ENCODE measurements at regions not wholly inside any gene's neighbourhood (a gene's known extent, or its start where the extent isn't known, plus 50 kb on each side); places are given as distances from the start of the nearest gene placed in this dataset.

DNA sequence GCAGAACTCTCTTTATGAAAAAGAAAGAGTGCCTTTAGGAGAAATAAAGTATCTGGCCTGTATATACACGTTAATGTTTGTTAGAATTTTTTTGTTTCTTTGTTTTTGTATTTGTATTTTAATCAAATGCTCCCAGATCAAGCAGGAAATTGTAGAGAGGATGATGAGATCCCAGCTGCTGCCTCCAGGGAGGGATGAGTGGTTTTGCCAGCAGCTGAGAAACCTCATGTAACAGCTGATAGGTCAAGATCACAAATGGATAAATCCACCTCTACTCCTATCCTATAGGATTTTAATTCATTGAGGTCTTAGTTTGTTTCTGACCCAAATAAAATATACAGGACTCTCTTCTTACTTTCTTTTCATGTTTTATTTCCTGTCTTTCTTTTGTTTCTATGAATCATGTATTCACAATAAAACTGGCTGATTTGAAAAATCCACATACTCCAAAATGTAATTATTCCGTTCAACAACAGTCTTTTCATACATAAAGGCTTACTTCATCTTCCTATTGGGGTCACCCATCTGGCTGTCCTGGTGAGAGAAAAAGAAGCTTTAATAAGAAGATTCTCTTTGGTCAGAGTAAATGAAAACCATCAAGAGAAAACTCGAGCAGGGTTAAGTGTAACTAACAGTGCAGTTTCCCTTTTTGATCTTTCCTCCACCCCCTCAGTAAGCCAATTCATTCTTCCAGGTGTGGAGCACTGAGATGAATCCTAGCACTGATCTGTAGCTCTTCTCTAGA is 129.3 kb upstream of the PLPPR5 start:
- peak in 1 of 2 donors; percentile 24 for DNase-seq (ENCODE audit: low read depth in 2 of 2)
- Histone ChIP-seq H3K9me3 (ENCODE audit: control insufficient read depth, insufficient read depth, low read depth, low read length) (no peaks in the 10 kb centered on the region), H3K36me3 (ENCODE audit: control insufficient read depth, insufficient read depth, low read length) (no peaks in the 10 kb centered on the region), H3K4me3 (replicated peaks in 1 of 4; ENCODE audit: control extremely low read depth in 1 of 4, insufficient read depth in 1 of 4, low read depth in 3 of 4, low read length in 4 of 4) (no peak overlapping the region), H2AFZ (ENCODE audit: low read length) (no peak overlapping the region), H3K4me2 (ENCODE audit: extremely low read depth, insufficient read depth, low read length) (no peak overlapping the region), H3K27ac (ENCODE audit: insufficient read depth, low read length) (no peak overlapping the region), H4K20me1 (ENCODE audit: control insufficient read depth, extremely low read depth, insufficient read depth, low read length) (no peaks in the 10 kb centered on the region), H3K27me3 (ENCODE audit: control insufficient read depth, insufficient read depth, low read length) (no peaks in the 10 kb centered on the region), H3K79me2 (ENCODE audit: control insufficient read depth, insufficient read depth, low read length) (no peaks in the 10 kb centered on the region), H3K9ac (ENCODE audit: insufficient read depth, low read length) (no peak overlapping the region), H3K4me1 (ENCODE audit: control insufficient read depth, extremely low read depth, insufficient read depth, low read length) (no peaks in the 10 kb centered on the region)
- TF ChIP-seq, protein P1, sequence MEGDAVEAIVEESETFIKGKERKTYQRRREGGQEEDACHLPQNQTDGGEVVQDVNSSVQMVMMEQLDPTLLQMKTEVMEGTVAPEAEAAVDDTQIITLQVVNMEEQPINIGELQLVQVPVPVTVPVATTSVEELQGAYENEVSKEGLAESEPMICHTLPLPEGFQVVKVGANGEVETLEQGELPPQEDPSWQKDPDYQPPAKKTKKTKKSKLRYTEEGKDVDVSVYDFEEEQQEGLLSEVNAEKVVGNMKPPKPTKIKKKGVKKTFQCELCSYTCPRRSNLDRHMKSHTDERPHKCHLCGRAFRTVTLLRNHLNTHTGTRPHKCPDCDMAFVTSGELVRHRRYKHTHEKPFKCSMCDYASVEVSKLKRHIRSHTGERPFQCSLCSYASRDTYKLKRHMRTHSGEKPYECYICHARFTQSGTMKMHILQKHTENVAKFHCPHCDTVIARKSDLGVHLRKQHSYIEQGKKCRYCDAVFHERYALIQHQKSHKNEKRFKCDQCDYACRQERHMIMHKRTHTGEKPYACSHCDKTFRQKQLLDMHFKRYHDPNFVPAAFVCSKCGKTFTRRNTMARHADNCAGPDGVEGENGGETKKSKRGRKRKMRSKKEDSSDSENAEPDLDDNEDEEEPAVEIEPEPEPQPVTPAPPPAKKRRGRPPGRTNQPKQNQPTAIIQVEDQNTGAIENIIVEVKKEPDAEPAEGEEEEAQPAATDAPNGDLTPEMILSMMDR (conservative IDR thresholded peaks at IDR 0.05 in 1 of 2, IDR thresholded peaks at IDR 0.05 in 1 of 2; ENCODE audit: low read depth in 1 of 2, low read length in 2 of 2): no peak
- TF ChIP-seq EZH2 (IDR thresholded peaks at IDR 0.05; ENCODE audit: low read length, missing control alignments): no peak

DNA sequence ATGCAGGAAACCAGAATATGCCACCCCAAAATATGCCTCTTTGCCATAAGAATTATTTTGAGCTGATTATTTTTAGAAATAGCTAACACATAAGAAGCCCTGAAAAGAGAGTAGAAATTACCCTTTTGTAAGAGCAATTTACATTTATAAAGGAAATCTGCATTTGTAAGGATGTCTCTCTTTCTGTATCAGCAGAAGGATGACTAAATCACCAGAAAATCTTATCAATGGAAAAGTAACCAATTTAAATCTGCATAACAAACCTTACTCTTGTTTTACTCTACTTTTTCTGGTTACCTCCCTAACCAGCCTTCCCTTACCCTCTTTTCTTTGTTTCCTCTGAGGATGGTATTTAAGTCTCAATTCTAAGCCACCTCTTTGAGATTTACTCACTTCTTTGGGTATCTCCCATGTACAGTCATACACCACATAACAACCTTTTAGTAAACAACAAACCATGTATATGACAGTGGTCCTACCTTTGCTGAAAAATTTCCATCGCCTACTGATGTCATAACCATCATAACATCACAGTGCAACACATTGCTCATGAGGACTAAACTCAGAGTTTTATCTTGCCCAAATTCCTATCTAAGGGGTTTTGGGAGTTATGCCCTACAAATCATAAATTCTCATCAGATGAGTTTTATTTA is 126.6 kb upstream of the PLPPR4 start:
- no peaks in the 10 kb centered on the region for H3K9me3 ChIP-seq (ENCODE audit: control insufficient read depth, insufficient read depth, low read depth, low read length)
- H4K20me1 ChIP-seq (ENCODE audit: control insufficient read depth, extremely low read depth, insufficient read depth, low read length): no peaks in the 10 kb centered on the region
- no peak overlapping the region for H3K4me2 ChIP-seq (ENCODE audit: extremely low read depth, insufficient read depth, low read length)
- no peak for DNase-seq (ENCODE audit: low read depth in 2 of 2)
- H3K4me1 ChIP-seq (ENCODE audit: control insufficient read depth, extremely low read depth, insufficient read depth, low read length): no peaks in the 10 kb centered on the region
- TF ChIP-seq, protein P1 (conservative IDR thresholded peaks at IDR 0.05 in 1 of 2, IDR thresholded peaks at IDR 0.05 in 1 of 2; ENCODE audit: low read depth in 1 of 2, low read length in 2 of 2): no peak
- TF ChIP-seq EZH2 (IDR thresholded peaks at IDR 0.05; ENCODE audit: low read length, missing control alignments): no peak
- H2AFZ ChIP-seq (ENCODE audit: low read length): no peak overlapping the region
- H3K9ac ChIP-seq (ENCODE audit: insufficient read depth, low read length): no peak overlapping the region
- no peaks in the 10 kb centered on the region for H3K36me3 ChIP-seq (ENCODE audit: control insufficient read depth, insufficient read depth, low read length)
- no peak overlapping the region for H3K27ac ChIP-seq (ENCODE audit: insufficient read depth, low read length)
- H3K27me3 ChIP-seq (ENCODE audit: control insufficient read depth, insufficient read depth, low read length): no peaks in the 10 kb centered on the region
- no peak overlapping the region for H3K4me3 ChIP-seq (replicated peaks in 1 of 4; ENCODE audit: control extremely low read depth in 1 of 4, insufficient read depth in 1 of 4, low read depth in 3 of 4, low read length in 4 of 4)
- no peaks in the 10 kb centered on the region for H3K79me2 ChIP-seq (ENCODE audit: control insufficient read depth, insufficient read depth, low read length)

DNA sequence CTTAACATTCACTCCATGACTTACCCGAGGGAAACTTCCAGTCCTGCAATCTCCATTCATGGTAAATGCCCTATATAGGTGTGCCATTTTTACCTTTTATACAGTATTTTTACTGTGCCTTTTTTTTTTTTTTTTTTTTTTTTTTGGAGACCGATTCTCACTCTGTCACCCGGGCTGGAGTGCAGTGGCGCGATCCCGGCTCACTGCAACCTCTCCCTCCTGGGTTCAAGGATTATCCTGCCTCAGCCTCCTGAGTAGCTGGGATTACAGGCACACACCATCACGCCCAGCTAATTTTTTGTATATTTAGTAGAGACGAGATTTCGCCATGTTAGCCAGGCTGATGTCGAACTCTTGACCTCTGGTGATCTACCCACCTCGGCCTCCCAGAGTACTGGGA is 124.4 kb upstream of the PLPPR4 start:
- Histone ChIP-seq H3K9ac (ENCODE audit: insufficient read depth, low read length) (no peak overlapping the region), H2AFZ (ENCODE audit: low read length) (no peak overlapping the region), H3K27ac (ENCODE audit: insufficient read depth, low read length) (no peak overlapping the region), H3K4me3 (replicated peaks in 1 of 4; ENCODE audit: control extremely low read depth in 1 of 4, insufficient read depth in 1 of 4, low read depth in 3 of 4, low read length in 4 of 4) (no peak overlapping the region), H3K27me3 (ENCODE audit: control insufficient read depth, insufficient read depth, low read length) (no peaks in the 10 kb centered on the region), H3K9me3 (ENCODE audit: control insufficient read depth, insufficient read depth, low read depth, low read length) (no peaks in the 10 kb centered on the region), H4K20me1 (ENCODE audit: control insufficient read depth, extremely low read depth, insufficient read depth, low read length) (no peaks in the 10 kb centered on the region), H3K79me2 (ENCODE audit: control insufficient read depth, insufficient read depth, low read length) (no peaks in the 10 kb centered on the region), H3K4me2 (ENCODE audit: extremely low read depth, insufficient read depth, low read length) (no peak overlapping the region), H3K4me1 (ENCODE audit: control insufficient read depth, extremely low read depth, insufficient read depth, low read length) (no peaks in the 10 kb centered on the region), H3K36me3 (ENCODE audit: control insufficient read depth, insufficient read depth, low read length) (no peaks in the 10 kb centered on the region)
- DNase-seq (ENCODE audit: low read depth in 2 of 2): peak in 1 of 2 donors; percentile 2
- TF ChIP-seq, protein P1 (conservative IDR thresholded peaks at IDR 0.05 in 1 of 2, IDR thresholded peaks at IDR 0.05 in 1 of 2; ENCODE audit: low read depth in 1 of 2, low read length in 2 of 2): no peak
- TF ChIP-seq EZH2 (IDR thresholded peaks at IDR 0.05; ENCODE audit: low read length, missing control alignments): no peak
